ENCODE measurements at regions not wholly inside any gene's neighbourhood (a gene's known extent, or its start where the extent isn't known, plus 50 kb on each side); places are given as distances from the start of the nearest gene placed in this dataset.
"Not testable (repeated sequence)": the region's sequence is repeated elsewhere in the genome, so short reads cannot be mapped to it uniquely, and the experiment has no call there.

DNA sequence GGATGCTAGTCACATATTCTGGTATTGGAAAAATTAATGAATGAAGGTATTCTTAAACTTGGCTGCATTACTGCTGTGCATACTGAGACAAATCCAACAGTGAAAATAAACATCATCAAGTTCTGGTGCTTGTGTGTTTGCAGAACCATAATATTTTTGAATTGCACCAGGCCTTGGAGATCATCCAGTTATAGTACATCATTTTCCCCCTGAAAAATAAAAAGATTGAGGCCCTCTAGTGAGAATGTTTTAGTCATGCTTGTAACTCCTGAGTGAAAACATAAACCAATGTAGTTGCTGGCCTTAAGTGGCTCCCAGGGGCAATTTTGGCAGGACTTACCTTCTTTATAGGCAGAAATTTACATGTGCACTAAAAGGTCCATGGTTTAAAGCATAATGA is 218.8 kb upstream of the TMEM229A start:
- intact Hi-C loops (cut with DNase I) = no loop called here
- no peaks in the 10 kb centered on the region for H3K4me1 ChIP-seq
- H3K36me3 ChIP-seq = no peaks in the 10 kb centered on the region
- no peaks in the 10 kb centered on the region for H3K9me3 ChIP-seq
- no peak overlapping the region for H3K27ac ChIP-seq
- no peaks in the 10 kb centered on the region for H3K27me3 ChIP-seq
- H3K4me3 ChIP-seq = no peak overlapping the region
- TF ChIP-seq, protein P1, sequence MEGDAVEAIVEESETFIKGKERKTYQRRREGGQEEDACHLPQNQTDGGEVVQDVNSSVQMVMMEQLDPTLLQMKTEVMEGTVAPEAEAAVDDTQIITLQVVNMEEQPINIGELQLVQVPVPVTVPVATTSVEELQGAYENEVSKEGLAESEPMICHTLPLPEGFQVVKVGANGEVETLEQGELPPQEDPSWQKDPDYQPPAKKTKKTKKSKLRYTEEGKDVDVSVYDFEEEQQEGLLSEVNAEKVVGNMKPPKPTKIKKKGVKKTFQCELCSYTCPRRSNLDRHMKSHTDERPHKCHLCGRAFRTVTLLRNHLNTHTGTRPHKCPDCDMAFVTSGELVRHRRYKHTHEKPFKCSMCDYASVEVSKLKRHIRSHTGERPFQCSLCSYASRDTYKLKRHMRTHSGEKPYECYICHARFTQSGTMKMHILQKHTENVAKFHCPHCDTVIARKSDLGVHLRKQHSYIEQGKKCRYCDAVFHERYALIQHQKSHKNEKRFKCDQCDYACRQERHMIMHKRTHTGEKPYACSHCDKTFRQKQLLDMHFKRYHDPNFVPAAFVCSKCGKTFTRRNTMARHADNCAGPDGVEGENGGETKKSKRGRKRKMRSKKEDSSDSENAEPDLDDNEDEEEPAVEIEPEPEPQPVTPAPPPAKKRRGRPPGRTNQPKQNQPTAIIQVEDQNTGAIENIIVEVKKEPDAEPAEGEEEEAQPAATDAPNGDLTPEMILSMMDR (IDR thresholded peaks at IDR 0.05) = no peak
- no peak for DNase-seq (ENCODE audit: low spot score in 2 of 2)

DNA sequence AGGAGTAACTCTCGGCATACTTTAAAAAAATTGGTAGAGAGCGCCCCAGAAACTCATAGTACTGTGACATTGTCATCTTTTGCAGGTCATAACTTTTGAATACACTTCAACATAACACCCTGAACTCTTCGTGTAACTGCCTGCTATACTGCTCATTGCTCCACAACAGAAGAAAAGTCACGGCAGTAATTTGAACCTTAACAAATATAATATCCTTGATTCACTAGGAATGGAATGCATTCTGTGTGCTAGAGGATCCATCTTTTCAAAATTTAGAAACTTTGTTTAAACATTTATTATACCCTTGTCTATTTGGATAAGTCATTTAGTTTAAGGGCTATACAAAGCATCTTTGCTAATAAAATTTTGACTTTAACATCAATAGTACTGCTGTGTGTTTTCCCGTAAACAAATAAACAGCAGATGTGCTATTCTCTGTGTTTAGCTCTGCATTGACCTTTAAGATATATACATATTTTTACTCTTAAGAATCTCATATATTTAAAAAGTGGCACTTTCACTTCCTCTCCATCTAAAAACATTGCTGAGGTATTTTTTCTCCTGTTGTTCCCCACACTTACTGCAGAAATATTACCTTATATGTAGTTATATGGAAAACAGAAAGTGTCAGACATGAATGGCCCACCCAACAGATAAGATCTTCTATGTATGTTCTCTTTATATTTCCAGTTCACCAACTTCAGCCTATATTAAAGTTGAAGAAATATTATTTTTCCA is 217.6 kb upstream of the TMEM229A start:
- H3K27ac ChIP-seq = no peak overlapping the region
- H3K4me3 ChIP-seq = no peak overlapping the region
- DNase-seq (ENCODE audit: low spot score in 2 of 2) = no peak
- no peaks in the 10 kb centered on the region for H3K27me3 ChIP-seq
- H3K9me3 ChIP-seq = no peaks in the 10 kb centered on the region
- intact Hi-C loops (cut with DNase I) = no loop called here
- no peaks in the 10 kb centered on the region for H3K4me1 ChIP-seq
- TF ChIP-seq, protein P1 (IDR thresholded peaks at IDR 0.05) = no peak
- no peaks in the 10 kb centered on the region for H3K36me3 ChIP-seq

DNA sequence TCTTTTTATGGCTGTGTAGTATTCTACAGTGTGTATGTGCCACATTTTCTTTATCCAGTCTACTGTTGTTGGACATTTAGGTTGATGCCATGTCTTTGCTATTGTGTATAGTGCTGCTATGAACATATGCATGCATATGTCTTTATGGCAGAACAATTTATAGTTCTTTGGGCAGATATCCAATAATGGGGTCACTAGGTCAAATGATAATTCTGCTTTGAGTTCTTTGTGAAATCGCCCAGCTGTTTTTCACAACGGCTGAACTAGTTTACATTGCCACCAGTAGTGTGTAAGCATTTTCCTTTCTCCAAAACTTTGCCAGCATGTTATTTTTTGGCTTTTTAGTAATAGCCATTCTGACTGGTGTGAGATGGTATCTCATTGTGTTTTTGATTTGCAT is 214.8 kb upstream of the TMEM229A start:
- Histone ChIP-seq H3K4me3 (no peak overlapping the region), H3K9me3 (no peaks in the 10 kb centered on the region), H3K27me3 (no peaks in the 10 kb centered on the region), H3K36me3 (no peaks in the 10 kb centered on the region), H3K27ac (no peak overlapping the region), H3K4me1 (no peaks in the 10 kb centered on the region)
- intact Hi-C loops (cut with DNase I) = no loop called here
- no peak for DNase-seq (ENCODE audit: low spot score in 2 of 2)
- TF ChIP-seq, protein P1 (IDR thresholded peaks at IDR 0.05) = no peak

DNA sequence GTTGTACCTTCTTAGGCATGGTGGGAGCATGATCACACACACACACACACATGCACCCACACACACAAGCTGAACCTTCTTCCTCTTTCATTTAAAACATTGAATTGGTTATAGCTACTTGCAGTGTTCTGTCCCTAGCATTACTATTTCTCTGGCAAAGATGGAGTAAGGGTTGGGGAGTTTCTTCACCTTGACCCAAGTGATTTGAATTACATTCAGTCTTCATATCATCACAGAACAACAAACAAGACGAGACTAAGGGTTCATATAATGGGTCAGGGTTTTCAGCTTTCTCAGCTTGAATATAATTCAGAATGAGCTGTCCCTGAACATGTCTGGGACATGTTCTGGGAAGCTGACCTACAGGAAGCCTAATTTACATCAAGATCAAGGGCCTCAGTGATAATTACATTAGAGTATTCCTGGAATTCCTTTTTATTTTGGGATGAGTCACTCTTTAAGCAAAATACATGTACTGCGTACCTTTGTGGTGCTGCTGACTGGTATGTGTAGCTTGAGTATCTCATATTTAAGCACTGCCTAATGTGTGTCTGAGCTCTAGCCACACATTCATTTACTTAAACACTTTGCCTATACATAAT is 213.5 kb upstream of the TMEM229A start:
- TF ChIP-seq, protein P1 (IDR thresholded peaks at IDR 0.05) = no peak
- no peaks in the 10 kb centered on the region for H3K9me3 ChIP-seq
- H3K4me3 ChIP-seq = no peak overlapping the region
- no peak for DNase-seq (ENCODE audit: low spot score in 2 of 2)
- no peaks in the 10 kb centered on the region for H3K4me1 ChIP-seq
- intact Hi-C loops (cut with DNase I) = no loop called here
- no peaks in the 10 kb centered on the region for H3K36me3 ChIP-seq
- no peaks in the 10 kb centered on the region for H3K27me3 ChIP-seq
- no peak overlapping the region for H3K27ac ChIP-seq

- DNase-seq (ENCODE audit: low spot score in 2 of 2); H3K9me3 ChIP-seq; H3K27me3 ChIP-seq; H3K36me3 ChIP-seq; H3K4me1 ChIP-seq; intact Hi-C loops (cut with DNase I); H3K27ac ChIP-seq; H3K4me3 ChIP-seq: not testable (repeated sequence)
Observed at GRCh38 chr7:124244469-124244868, 211.6 kb upstream of the TMEM229A start.

DNA sequence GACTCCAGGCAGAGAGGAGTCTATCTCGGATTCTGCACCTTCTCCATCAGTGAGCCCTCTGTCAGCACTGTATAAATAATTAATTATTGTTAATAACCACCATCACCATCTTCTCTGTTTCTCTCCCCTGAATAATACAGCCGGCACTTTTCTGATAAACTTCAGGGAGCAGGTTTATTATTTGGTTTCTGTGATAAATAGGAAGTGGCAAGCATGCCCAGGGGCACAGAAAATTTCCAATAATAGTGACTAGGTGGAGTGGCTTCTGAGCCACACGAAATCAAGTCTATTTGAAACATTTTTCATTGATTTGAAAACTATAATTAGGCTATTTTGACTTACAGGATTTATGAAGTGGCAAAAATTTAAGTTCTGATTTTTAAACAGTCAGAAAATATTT is 186.8 kb upstream of the TMEM229A start:
- TF ChIP-seq, protein P1 (IDR thresholded peaks at IDR 0.05) = no peak
- Histone ChIP-seq H3K27me3 (no peaks in the 10 kb centered on the region), H3K9me3 (no peaks in the 10 kb centered on the region), H3K27ac (no peak overlapping the region), H3K4me3 (no peak overlapping the region), H3K4me1 (no peaks in the 10 kb centered on the region), H3K36me3 (no peaks in the 10 kb centered on the region)
- DNase-seq (ENCODE audit: low spot score in 2 of 2) = no peak
- intact Hi-C loops (cut with DNase I) = no loop called here
